ENCODE measurements at regions not wholly inside any gene's neighbourhood (a gene's known extent, or its start where the extent isn't known, plus 50 kb on each side); places are given as distances from the start of the nearest gene placed in this dataset.
"Not testable (repeated sequence)": the region's sequence is repeated elsewhere in the genome, so short reads cannot be mapped to it uniquely, and the experiment has no call there.

DNA sequence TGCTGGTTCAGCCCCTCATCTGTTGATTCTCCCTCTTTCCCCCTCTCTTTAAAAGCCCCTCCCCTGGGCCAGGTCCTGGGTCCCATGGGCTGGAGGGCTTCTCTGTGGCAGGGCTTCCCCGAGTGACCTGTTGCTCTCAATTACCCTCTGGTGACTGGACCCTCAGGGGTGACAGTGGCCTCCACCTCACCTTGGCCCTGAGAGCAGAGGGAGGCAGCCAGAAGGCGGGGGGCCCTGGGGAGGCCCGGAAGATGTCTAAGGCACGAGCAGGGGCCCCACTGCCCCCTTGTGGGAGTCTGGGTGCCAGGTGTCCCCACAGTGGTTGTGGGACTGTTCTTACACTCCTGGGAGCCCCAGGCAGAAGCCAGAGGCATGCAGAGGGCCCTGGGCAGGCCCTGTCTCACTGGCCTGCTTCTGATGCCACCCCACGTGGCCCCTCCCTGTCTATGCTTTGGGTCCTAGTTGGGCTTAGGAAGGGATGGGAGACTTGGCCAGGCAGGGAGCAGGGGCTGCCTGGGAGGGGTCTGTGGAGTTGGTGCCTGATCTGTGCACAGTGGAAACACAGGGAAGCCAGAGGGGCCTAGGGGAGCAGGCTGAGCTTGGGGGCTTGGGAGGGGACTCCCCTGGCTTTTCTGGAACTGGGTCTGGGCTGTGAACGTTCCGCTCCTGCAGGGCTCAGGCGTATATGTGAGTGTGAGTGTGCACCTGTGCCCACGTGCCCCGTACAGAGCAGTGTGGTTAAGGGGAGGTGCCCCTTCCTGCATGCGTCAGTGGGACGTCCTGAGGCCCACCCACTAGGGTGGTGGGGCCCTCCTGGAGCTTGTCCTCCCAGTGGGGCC, 179.7 kb downstream of the TMEM121 start:
- H3K9me3 ChIP-seq (ENCODE audit: low read depth, low read length); H3K4me3 ChIP-seq (ENCODE audit: low read length); H3K27me3 ChIP-seq (ENCODE audit: insufficient read depth, low read length); H3K4me1 ChIP-seq (ENCODE audit: insufficient read depth, low read length): not testable (repeated sequence)

- H3K4me3 ChIP-seq (ENCODE audit: low read length); H3K9me3 ChIP-seq (ENCODE audit: low read depth, low read length); H3K27me3 ChIP-seq (ENCODE audit: insufficient read depth, low read length); H3K4me1 ChIP-seq (ENCODE audit: insufficient read depth, low read length): not testable (repeated sequence)
These were observed 180.3 kb downstream of the TMEM121 start for GRCh38 chr14:105706701-105707019.

- H3K4me1 ChIP-seq (ENCODE audit: insufficient read depth, low read length) = not testable (repeated sequence)
These were observed 180.7 kb downstream of the TMEM121 start for GRCh38 chr14:105707099-105707498.

GRCh38 chr14:105707723-105708151, 181.4 kb downstream of the TMEM121 start:
- H3K4me3 ChIP-seq (ENCODE audit: low read length); H3K9me3 ChIP-seq (ENCODE audit: low read depth, low read length); H3K4me1 ChIP-seq (ENCODE audit: insufficient read depth, low read length); H3K27me3 ChIP-seq (ENCODE audit: insufficient read depth, low read length): not testable (repeated sequence)

More at GRCh38 chr14:105707099-105707498, 180.7 kb downstream of the TMEM121 start:
- H3K9me3 ChIP-seq (ENCODE audit: low read depth, low read length); H3K4me3 ChIP-seq (ENCODE audit: low read length); H3K27me3 ChIP-seq (ENCODE audit: insufficient read depth, low read length): not testable (repeated sequence)

GRCh38 chr14:105708251-105709134, 182.1 kb downstream of the TMEM121 start:
- not testable (repeated sequence) for H3K27me3 ChIP-seq (ENCODE audit: insufficient read depth, low read length); H3K9me3 ChIP-seq (ENCODE audit: low read depth, low read length); H3K4me1 ChIP-seq (ENCODE audit: insufficient read depth, low read length); H3K4me3 ChIP-seq (ENCODE audit: low read length)

- Histone ChIP-seq H3K4me1 (ENCODE audit: insufficient read depth, low read length) (no peaks in the 10 kb centered on the region), H3K27me3 (ENCODE audit: insufficient read depth, low read length) (no peaks in the 10 kb centered on the region), H3K4me3 (ENCODE audit: low read length) (no peak overlapping the region), H3K9me3 (ENCODE audit: low read depth, low read length) (no peaks in the 10 kb centered on the region)
These were observed 183.1 kb downstream of the TMEM121 start for GRCh38 chr14:105709281-105710118.

- no peaks in the 10 kb centered on the region for H3K9me3 ChIP-seq (ENCODE audit: low read depth, low read length)
- H3K4me3 ChIP-seq (ENCODE audit: low read length) = no peak overlapping the region
- no peaks in the 10 kb centered on the region for H3K4me1 ChIP-seq (ENCODE audit: insufficient read depth, low read length)
- H3K27me3 ChIP-seq (ENCODE audit: insufficient read depth, low read length) = no peaks in the 10 kb centered on the region
These were observed 184.0 kb downstream of the TMEM121 start for GRCh38 chr14:105710119-105711043.

DNA sequence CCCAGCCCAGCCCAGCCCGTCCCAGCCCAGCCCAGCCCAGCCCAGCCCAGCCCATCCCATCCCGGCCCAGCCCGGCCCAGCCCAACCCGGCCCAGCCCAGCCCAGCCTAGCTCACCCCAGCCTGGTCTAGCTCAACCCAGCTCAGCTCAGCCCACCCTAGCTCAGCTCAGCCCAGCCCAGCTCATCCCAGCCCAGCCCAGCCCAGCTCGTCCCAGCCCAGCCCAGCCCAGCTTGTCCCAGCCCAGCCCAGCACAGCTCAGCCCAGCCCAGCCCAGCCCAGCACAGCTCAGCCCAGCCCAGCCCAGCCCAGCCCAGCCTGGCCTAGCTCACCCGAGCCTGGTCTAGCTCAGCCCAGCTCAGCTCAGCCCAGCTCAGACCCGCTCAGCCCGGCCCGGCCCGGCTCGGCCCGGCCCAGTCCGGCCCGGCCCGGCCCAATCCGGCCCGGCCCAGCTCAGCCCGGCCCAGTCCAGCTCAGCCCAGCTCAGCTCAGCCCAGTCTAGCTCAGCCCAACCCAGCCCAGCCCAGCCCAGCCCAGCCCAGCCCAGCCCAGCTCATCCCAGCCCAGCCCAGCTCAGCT, 184.7 kb downstream of the TMEM121 start:
- Histone ChIP-seq H3K4me3 (ENCODE audit: low read length) (no peak overlapping the region), H3K27me3 (ENCODE audit: insufficient read depth, low read length) (no peaks in the 10 kb centered on the region), H3K9me3 (ENCODE audit: low read depth, low read length) (no peaks in the 10 kb centered on the region), H3K4me1 (ENCODE audit: insufficient read depth, low read length) (no peaks in the 10 kb centered on the region)

DNA sequence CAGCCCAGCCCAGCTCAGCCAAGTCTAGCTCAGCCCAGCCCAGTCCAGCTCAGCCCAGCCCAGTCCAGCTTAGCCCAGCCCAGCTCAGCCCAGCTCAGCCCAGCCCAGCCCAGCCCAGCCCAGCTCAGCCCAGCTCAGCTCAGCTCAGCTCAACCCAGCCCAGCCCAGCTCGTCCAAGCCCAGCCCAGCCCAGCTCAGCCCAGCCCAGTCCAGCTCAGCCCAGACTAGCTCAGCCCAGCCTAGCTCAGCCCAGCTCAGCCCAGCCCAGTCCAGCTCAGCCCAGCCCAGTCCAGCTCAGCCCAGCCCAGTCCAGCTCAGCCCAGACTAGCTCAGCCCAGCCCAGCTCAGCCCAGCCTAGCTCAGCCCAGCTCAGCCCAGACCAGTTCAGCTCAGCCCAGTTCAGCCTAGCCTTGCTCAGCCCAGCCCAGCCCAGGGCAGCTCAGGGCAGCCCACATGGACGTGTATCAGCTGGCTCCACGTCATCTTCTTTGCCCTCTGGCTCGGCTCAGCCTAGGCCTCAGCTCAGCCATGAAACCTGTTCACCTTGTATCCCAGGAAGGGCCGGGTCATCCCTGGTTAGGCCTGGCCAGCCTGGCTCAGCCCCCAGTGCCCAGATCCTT, 185.6 kb downstream of the TMEM121 start:
- Histone ChIP-seq H3K9me3 (ENCODE audit: low read depth, low read length) (no peaks in the 10 kb centered on the region), H3K4me1 (ENCODE audit: insufficient read depth, low read length) (no peaks in the 10 kb centered on the region), H3K27me3 (ENCODE audit: insufficient read depth, low read length) (no peaks in the 10 kb centered on the region), H3K4me3 (ENCODE audit: low read length) (no peak overlapping the region)

DNA sequence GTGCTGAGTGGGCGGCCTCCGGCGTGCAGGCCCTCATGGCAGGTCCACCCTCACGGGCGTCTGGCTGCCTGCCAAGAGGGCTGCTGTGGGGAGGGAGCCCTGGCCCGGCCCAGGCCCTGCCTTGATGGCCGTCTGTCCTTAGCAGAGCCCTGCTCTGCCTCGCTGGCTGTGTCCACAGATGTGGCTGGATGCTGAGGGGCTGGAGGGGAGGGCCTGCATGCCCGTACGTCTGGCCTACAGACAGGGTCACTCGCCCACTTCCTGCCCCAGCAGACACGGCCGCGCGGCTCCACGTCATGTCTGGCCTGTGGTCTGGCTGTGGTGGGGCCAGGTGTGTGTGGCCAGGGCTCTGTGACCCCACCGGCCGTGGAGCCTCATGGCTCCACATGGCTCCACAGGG, 186.3 kb downstream of the TMEM121 start:
- not testable (repeated sequence) for H3K4me1 ChIP-seq (ENCODE audit: insufficient read depth, low read length); H3K27me3 ChIP-seq (ENCODE audit: insufficient read depth, low read length); H3K9me3 ChIP-seq (ENCODE audit: low read depth, low read length); H3K4me3 ChIP-seq (ENCODE audit: low read length)

DNA sequence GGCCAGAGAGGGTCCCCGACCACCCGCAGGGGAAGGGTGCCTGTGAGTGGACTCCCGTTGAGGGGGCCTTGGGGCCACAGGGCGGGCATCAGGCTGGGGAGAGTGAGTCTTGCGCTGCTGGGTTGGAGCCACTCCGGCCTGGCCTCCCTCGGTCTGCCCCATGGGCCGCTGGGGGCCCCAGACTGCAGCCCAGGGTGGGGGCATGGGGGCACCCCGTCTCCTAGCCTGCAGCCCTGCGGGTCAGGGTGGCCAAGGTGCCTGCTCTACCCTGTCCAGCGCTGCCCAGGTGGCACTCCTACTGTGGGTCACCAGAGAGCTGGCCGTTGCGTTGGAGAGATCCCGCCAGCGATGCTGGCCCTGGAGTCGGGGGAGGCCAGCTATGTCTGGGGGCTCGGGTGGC, 186.8 kb downstream of the TMEM121 start:
- not testable (repeated sequence) for H3K4me1 ChIP-seq (ENCODE audit: insufficient read depth, low read length); H3K27me3 ChIP-seq (ENCODE audit: insufficient read depth, low read length); H3K4me3 ChIP-seq (ENCODE audit: low read length); H3K9me3 ChIP-seq (ENCODE audit: low read depth, low read length)

- not testable (repeated sequence) for H3K4me1 ChIP-seq (ENCODE audit: insufficient read depth, low read length); H3K9me3 ChIP-seq (ENCODE audit: low read depth, low read length); H3K27me3 ChIP-seq (ENCODE audit: insufficient read depth, low read length); H3K4me3 ChIP-seq (ENCODE audit: low read length)
These were observed 187.5 kb downstream of the TMEM121 start for GRCh38 chr14:105713836-105714235.

- H3K27me3 ChIP-seq (ENCODE audit: insufficient read depth, low read length); H3K4me1 ChIP-seq (ENCODE audit: insufficient read depth, low read length); H3K9me3 ChIP-seq (ENCODE audit: low read depth, low read length); H3K4me3 ChIP-seq (ENCODE audit: low read length): not testable (repeated sequence)
These were observed 192.4 kb downstream of the TMEM121 start for GRCh38 chr14:105718787-105719186.

GRCh38 chr14:105720106-105720505, 193.7 kb downstream of the TMEM121 start:
- not testable (repeated sequence) for H3K4me1 ChIP-seq (ENCODE audit: insufficient read depth, low read length); H3K27me3 ChIP-seq (ENCODE audit: insufficient read depth, low read length); H3K4me3 ChIP-seq (ENCODE audit: low read length); H3K9me3 ChIP-seq (ENCODE audit: low read depth, low read length)

Data from mononuclear cell (primary cell).